Heart left ventricle (tissue), 16 donors: ENCODE measurements at regions not wholly inside any gene's neighbourhood (a gene's known extent, or its start where the extent isn't known, plus 50 kb on each side); places are given as distances from the start of the nearest gene placed in this dataset.
"Not testable (repeated sequence)": the region's sequence is repeated elsewhere in the genome, so short reads cannot be mapped to it uniquely, and the experiment has no call there.

Experiments
- ATAC-seq, 4 donors: fragments of 200-7000 bp; cut with Tn5 transposase; one replicate each; pipeline ENCODE4 v1.9.1; 2020 to 2022; ENCODE audit warnings: moderate library complexity in 4 of 4, mild to moderate bottlenecking in 3 of 4, moderate number of reproducible peaks in 1 of 4
- DNase-seq, 5 donors: peaks; one replicate each; pipeline ENCODE4 v3.0.0-alpha.2; 2020
- H3K27ac ChIP-seq, 12 donors: fragments of 200-600 bp; sonication (generic) in 4 of 12; one replicate each; pipeline versions ENCODE4 v1.5.0 to v1.8.0; 2016 to 2022; ENCODE audit warnings: mild to moderate bottlenecking in 2 of 12
- H3K27me3 ChIP-seq, 9 donors: fragments of 200-600 bp; sonication (generic) in 2 of 9; one replicate each; pipeline versions ENCODE4 v1.5.1 to v1.8.0; 2016 to 2022; ENCODE audit warnings: mild to moderate bottlenecking in 3 of 9
- H3K36me3 ChIP-seq, 9 donors: fragments of 200-600 bp; sonication (generic) in 2 of 9; one replicate each; pipeline versions ENCODE4 v1.5.0 to v1.8.0; 2018 to 2022; ENCODE audit warnings: mild to moderate bottlenecking in 2 of 9
- H3K4me1 ChIP-seq, 12 donors: fragments of 200-600 bp; sonication (generic) in 4 of 12; one replicate each; pipeline versions ENCODE4 v1.5.0 to v1.8.0; 2016 to 2022; ENCODE audit warnings: mild to moderate bottlenecking in 3 of 12
- H3K4me3 ChIP-seq, 12 donors: fragments of 200-600 bp; sonication (generic) in 4 of 12; one replicate each; pipeline versions ENCODE4 v1.5.0 to v1.8.0; 2017 to 2022; ENCODE audit warnings: mild to moderate bottlenecking in 9 of 12, moderate library complexity in 4 of 12
- H3K9me3 ChIP-seq, 12 donors: fragments of 200-600 bp; sonication (generic) in 4 of 12; one replicate each; pipeline versions ENCODE4 v1.5.0 to v1.8.0; 2016 to 2022; ENCODE audit warnings: mild to moderate bottlenecking in 1 of 12
- POLR2A ChIP-seq, 2 donors: fragments of 450-650 bp; IDR thresholded peaks; one replicate each; pipeline ENCODE4 v1.6.1; 2017; ENCODE audit warnings: antibody characterized with exemption in 2 of 2, mild to moderate bottlenecking in 2 of 2, moderate library complexity in 2 of 2
- WGBS, 4 donors: extraction: QIAGEN DNeasy Blood & Tissue Kit in 2 of 4; methylation state at CpG; one replicate each; pipeline versions ENCODE4 v1.1.5 to v1.1.7; 2013 to 2018; 5-methylcytosine and 5-hydroxymethylcytosine counted together
- intact Hi-C, 10 donors: fragments of 100-400 bp; cut with DNase I; formaldehyde crosslinking; loops; one replicate each; pipeline versions ENCODE4 v1.11.1 to v1.14.2; 2022
- TF ChIP-seq, protein P1 (sequence below), 12 donors: fragments of 200-600 bp; sonication (generic) in 4 of 12; IDR thresholded peaks; one replicate each; pipeline versions ENCODE4 v1.5.0 to v1.8.0; 2018 to 2022; ENCODE audit warnings: antibody characterized with exemption in 12 of 12, mild to moderate bottlenecking in 5 of 12
- donor health status: ischemic (EF 13 %, LVEDD 7.1; RV severe dilation, severe dysfunction).
- donor health status: healthy with polysubstance abuse.
- donor health status: DM: no; HTN: yes; CAD: no.
- donor health status: DM: no; HTN: no; CAD: no.
- donor health status: ischemic (EF 25% LVEDD 6.9; RV normal size, moderate dysfunction).
- donor health status: ischemic (EF 25% LVEDD 5.7; RV mildly dilated, moderate dysfunction).
- donor health status: healthy.
- donor health status: DM: yes; HTN: yes; CAD: no.
- donor health status: ischemic (EF 35%, LVEDD 5.7; RV mildly dilated, moderate dysfunction).
- donor health status: nonischemic (EF 11% LVEDD 7.7; RV severe dilation, severe dysfunction).
- donor health status: DM: yes; HTN: yes; CAD: no.
- donor health status: PGD.
- donor health status: ischemic (EF 29% LVEDD 5.4; RV normal size, mild dysfunction).
- donor health status: nonischemic (EF 23%, LVEDD 6.1; RV moderate dilation, normal function).

DNA sequence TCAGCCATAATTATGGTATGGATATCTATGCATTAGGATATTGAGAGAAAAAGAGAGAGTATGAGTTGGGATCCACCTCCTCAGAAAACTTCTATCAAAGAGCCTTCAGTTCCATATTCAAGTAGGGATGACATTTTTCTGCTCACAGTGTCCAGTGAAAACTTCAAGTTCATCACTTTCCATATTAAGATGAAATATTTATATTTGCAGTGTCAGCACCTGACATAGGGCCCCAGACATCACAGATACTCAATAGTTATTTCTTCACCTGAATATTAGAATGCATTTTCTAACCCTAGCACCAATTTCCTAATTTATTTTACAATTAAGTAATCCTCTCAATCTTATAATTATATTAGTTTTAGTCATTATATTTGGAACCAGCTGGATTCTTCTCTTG, 318.0 kb upstream of the MGAT4C start:
- intact Hi-C loops: no loop called here
- Histone ChIP-seq H3K9me3 (peaks cover 0 to 12% (median 0%) of the 10 kb centered on the region in 12 donors), H3K4me1 (no peaks in the 10 kb centered on the region), H3K27ac (no peak overlapping the region), H3K4me3 (no peak overlapping the region), H3K36me3 (no peaks in the 10 kb centered on the region), H3K27me3 (no peaks in the 10 kb centered on the region)
- DNase-seq: no peak
- no peak for ATAC-seq
- no peak for TF ChIP-seq POLR2A (IDR thresholded peaks at IDR 0.05)

DNA sequence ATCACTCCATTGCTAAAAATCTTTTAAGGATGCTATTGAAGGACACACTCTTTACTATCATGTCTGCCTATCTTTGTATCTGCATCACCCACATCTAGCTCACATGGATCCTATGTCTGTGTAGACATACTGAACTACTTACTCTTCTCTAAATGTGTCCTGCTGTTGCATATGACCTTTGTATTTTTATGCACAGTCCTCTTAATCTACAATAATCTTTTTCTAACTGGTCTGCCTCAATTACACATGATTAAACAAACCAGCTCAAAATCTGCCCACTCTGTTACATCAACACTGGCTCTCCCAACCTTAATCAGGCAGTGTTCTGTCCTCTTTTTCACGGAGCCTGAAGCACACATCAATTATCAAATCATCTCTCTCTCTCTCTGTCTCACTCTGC, 316.3 kb upstream of the MGAT4C start:
- ATAC-seq (no peak), DNase-seq (no peak)
- intact Hi-C loops: no loop called here
- no peaks in the 10 kb centered on the region for H3K27me3 ChIP-seq
- peaks cover 0 to 19% (median 0%) of the 10 kb centered on the region in 12 donors for H3K9me3 ChIP-seq
- H3K4me3 ChIP-seq: no peak overlapping the region
- no peak overlapping the region for H3K27ac ChIP-seq
- H3K36me3 ChIP-seq: no peaks in the 10 kb centered on the region
- WGBS, 4 donors: 0 to 27% (median 9%) methylated on average over 1 of the region's 1 CpG
- TF ChIP-seq POLR2A (IDR thresholded peaks at IDR 0.05): no peak
- TF ChIP-seq, protein P1, sequence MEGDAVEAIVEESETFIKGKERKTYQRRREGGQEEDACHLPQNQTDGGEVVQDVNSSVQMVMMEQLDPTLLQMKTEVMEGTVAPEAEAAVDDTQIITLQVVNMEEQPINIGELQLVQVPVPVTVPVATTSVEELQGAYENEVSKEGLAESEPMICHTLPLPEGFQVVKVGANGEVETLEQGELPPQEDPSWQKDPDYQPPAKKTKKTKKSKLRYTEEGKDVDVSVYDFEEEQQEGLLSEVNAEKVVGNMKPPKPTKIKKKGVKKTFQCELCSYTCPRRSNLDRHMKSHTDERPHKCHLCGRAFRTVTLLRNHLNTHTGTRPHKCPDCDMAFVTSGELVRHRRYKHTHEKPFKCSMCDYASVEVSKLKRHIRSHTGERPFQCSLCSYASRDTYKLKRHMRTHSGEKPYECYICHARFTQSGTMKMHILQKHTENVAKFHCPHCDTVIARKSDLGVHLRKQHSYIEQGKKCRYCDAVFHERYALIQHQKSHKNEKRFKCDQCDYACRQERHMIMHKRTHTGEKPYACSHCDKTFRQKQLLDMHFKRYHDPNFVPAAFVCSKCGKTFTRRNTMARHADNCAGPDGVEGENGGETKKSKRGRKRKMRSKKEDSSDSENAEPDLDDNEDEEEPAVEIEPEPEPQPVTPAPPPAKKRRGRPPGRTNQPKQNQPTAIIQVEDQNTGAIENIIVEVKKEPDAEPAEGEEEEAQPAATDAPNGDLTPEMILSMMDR (IDR thresholded peaks at IDR 0.05): no peak
- no peaks in the 10 kb centered on the region for H3K4me1 ChIP-seq

DNA sequence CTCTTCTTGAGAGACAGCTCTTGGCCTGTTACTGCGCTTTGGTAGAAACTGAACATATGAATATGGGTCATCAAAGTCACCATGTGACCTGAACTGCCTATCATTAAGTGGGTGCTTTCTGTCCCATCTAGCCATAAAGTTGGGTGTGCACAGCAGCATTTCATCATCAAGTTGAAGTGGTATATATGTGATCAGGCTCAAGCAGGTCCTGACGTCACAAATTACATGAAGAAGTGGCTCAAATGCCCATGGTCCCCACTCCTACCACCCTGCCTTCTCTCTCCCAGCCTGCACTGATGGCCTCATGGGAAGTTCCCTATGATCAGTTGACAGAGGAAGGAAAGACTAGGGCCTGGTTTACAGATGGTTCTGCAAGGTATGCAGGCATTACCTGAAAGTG, 308.8 kb upstream of the MGAT4C start:
- no peak for TF ChIP-seq POLR2A (IDR thresholded peaks at IDR 0.05)
- H3K9me3 ChIP-seq: peaks cover 0 to 29% (median 0%) of the 10 kb centered on the region in 12 donors
- WGBS, 4 donors: 81 to 89% (median 86%) methylated on average over 2 of the region's 2 CpGs
- H3K36me3 ChIP-seq: no peaks in the 10 kb centered on the region
- DNase-seq: no peak
- intact Hi-C loops: no loop called here
- H3K27me3 ChIP-seq: no peaks in the 10 kb centered on the region
- no peak overlapping the region for H3K4me3 ChIP-seq
- H3K4me1 ChIP-seq: no peaks in the 10 kb centered on the region
- no peak overlapping the region for H3K27ac ChIP-seq
- no peak for ATAC-seq

DNA sequence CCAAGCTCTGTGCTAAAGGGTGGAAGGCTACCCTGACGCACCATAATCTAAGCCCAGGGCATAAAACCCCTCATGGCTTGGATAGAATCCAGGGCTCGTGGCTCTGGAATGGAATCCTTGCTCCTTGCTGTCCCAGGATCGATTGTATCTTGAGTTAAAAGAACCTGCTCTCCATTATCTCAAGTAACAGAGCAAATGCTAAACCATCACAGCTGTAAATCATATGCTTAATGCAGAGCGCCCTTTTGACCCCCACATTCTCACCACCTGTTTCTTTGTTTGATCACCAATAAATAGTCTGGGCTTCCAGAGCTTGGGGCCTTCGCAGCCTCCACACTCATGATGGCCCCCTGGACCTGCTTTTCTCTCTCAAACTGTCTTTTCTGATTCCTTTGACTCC, 299.3 kb upstream of the MGAT4C start:
- H3K9me3 ChIP-seq, ATAC-seq, H3K4me1 ChIP-seq, H3K27me3 ChIP-seq, H3K27ac ChIP-seq, H3K4me3 ChIP-seq, intact Hi-C loops, DNase-seq, H3K36me3 ChIP-seq: not testable (repeated sequence)
- 49 to 73% (median 68%) methylated on average over 5 of the region's 5 CpGs for WGBS, 4 donors

DNA sequence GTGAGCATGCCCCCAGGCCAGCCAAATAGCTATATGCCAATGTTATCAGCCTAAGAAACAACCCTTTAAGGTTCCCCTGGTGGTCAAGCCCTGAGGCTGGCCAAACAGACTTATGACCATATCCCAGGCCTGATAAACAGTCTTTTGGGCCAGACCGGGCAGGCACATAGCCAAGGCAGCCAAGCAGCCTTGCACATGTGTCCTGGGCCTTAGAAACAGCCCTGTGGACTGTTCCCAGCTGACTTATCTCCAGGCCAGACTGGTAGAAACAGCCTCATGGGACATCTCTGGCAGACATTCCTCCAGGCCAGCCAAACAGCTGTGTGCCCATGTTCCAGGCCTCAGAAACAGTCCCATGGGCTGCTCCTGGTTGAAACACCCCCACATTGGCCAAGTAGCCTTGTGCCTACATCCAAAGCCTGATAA, 295.0 kb upstream of the MGAT4C start:
- DNase-seq: peak in 3 of 5 donors; percentile 32 to 58 (median 58)
- WGBS, 4 donors: 63 to 75% (median 70%) methylated on average over 1 of the region's 1 CpG
- H3K36me3 ChIP-seq: no peaks in the 10 kb centered on the region

More for the DNA sequence above, 295.0 kb upstream of the MGAT4C start:
- Histone ChIP-seq H3K27ac (no peak overlapping the region), H3K27me3 (no peaks in the 10 kb centered on the region), H3K9me3 (no peaks in the 10 kb centered on the region), H3K4me3 (no peak overlapping the region), H3K4me1 (no peaks in the 10 kb centered on the region)
- TF ChIP-seq POLR2A (IDR thresholded peaks at IDR 0.05): no peak
- TF ChIP-seq, protein P1 (IDR thresholded peaks at IDR 0.05): no peak
- intact Hi-C loops: no loop called here
- ATAC-seq: peak in 2 of 4 donors; percentile 47 to 59
